ENCODE measurements at regions not wholly inside any gene's neighbourhood (a gene's known extent, or its start where the extent isn't known, plus 50 kb on each side); places are given as distances from the start of the nearest gene placed in this dataset.

GRCh38 chr6:6406715-6407070 lies 86.2 kb upstream of the F13A1 start:
- TF ChIP-seq CTCF (IDR thresholded peaks at IDR 0.05): no peak
- TF ChIP-seq POLR2AphosphoS5 (IDR thresholded peaks at IDR 0.05; ENCODE audit: low read depth, low read length): no peak
